ENCODE measurements at regions not wholly inside any gene's neighbourhood (a gene's known extent, or its start where the extent isn't known, plus 50 kb on each side); places are given as distances from the start of the nearest gene placed in this dataset.
A peak's percentile ranks its signal among the peaks of the same experiment; 100 is the strongest.
"Not testable (repeated sequence)": the region's sequence is repeated elsewhere in the genome, so short reads cannot be mapped to it uniquely, and the experiment has no call there.

- intact Hi-C loops (cut with DNase I); DNase-seq: not testable (repeated sequence)
Observed at GRCh38 chr4:9110700-9111099, 59.5 kb upstream of the FAM90A26 start.

- intact Hi-C loops (cut with DNase I); DNase-seq: not testable (repeated sequence)
Observed at GRCh38 chr4:9103148-9103524, 67.1 kb upstream of the FAM90A26 start.

- intact Hi-C loops (cut with DNase I); DNase-seq: not testable (repeated sequence)
Observed at GRCh38 chr4:9102471-9103147, 67.6 kb upstream of the FAM90A26 start.

GRCh38 chr4:9096330-9096729, 73.9 kb upstream of the FAM90A26 start:
- peak in 1 of 42 donors; percentile 2 for DNase-seq
- intact Hi-C loops (cut with DNase I): not testable (repeated sequence)

GRCh38 chr4:9078796-9079195, 91.4 kb upstream of the FAM90A26 start:
- DNase-seq; intact Hi-C loops (cut with DNase I): not testable (repeated sequence)

- intact Hi-C loops (cut with DNase I); DNase-seq: not testable (repeated sequence)
Observed at GRCh38 chr4:9076974-9077373, 93.2 kb upstream of the FAM90A26 start.

GRCh38 chr4:9076486-9076885, 93.7 kb upstream of the FAM90A26 start:
- DNase-seq; intact Hi-C loops (cut with DNase I): not testable (repeated sequence)

GRCh38 chr4:9073371-9073770, 96.8 kb upstream of the FAM90A26 start:
- intact Hi-C loops (cut with DNase I); DNase-seq: not testable (repeated sequence)

- intact Hi-C loops (cut with DNase I); DNase-seq: not testable (repeated sequence)
Observed at GRCh38 chr4:9072521-9073220, 97.5 kb upstream of the FAM90A26 start.

- DNase-seq; intact Hi-C loops (cut with DNase I): not testable (repeated sequence)
Observed at GRCh38 chr4:9067923-9068322, 102.3 kb upstream of the FAM90A26 start.

- DNase-seq; intact Hi-C loops (cut with DNase I): not testable (repeated sequence)
Observed at GRCh38 chr4:9063612-9064011, 106.6 kb upstream of the FAM90A26 start.

- intact Hi-C loops (cut with DNase I); DNase-seq: not testable (repeated sequence)
Observed at GRCh38 chr4:9024866-9025265, 145.3 kb upstream of the FAM90A26 start.

GRCh38 chr4:9009792-9010191, 138.2 kb upstream of the HMX1 start:
- intact Hi-C loops (cut with DNase I); DNase-seq: not testable (repeated sequence)

GRCh38 chr4:9008407-9008806, 136.8 kb upstream of the HMX1 start:
- intact Hi-C loops (cut with DNase I); DNase-seq: not testable (repeated sequence)

GRCh38 chr4:9001153-9001552, 129.5 kb upstream of the HMX1 start:
- intact Hi-C loops (cut with DNase I): not testable (repeated sequence)
- DNase-seq: peak in 3 of 42 donors; percentile 2 to 34 (median 17)

- peak in 40 of 42 donors; percentile 23 to 87 (median 66) for DNase-seq
- intact Hi-C loops (cut with DNase I): not testable (repeated sequence)
Observed at GRCh38 chr4:9000505-9001001, 128.9 kb upstream of the HMX1 start.

GRCh38 chr4:8992981-8993380, 121.3 kb upstream of the HMX1 start:
- intact Hi-C loops (cut with DNase I): not testable (repeated sequence)
- DNase-seq: peak in 1 of 42 donors; percentile 9

GRCh38 chr4:8991449-8991848, 119.8 kb upstream of the HMX1 start:
- DNase-seq; intact Hi-C loops (cut with DNase I): not testable (repeated sequence)

GRCh38 chr4:8990341-8990740, 118.7 kb upstream of the HMX1 start:
- intact Hi-C loops (cut with DNase I); DNase-seq: not testable (repeated sequence)

- intact Hi-C loops (cut with DNase I); DNase-seq: not testable (repeated sequence)
Observed at GRCh38 chr4:8985786-8986185, 114.1 kb upstream of the HMX1 start.

All from head of caudate nucleus (tissue), 42 donors.